SK-N-SH treated with all-trans-retinoic acid at 6 μM for 48 hours (cell line): ENCODE measurements at regions not wholly inside any gene's neighbourhood (a gene's known extent, or its start where the extent isn't known, plus 50 kb on each side); places are given as distances from the start of the nearest gene placed in this dataset.

ENCODE experiments used
- ATAC-seq: fragments of 200-7000 bp; cut with Tn5 transposase; 3 replicates; pipeline ENCODE4 v1.9.1; 2020; ENCODE audit warnings: mild to moderate bottlenecking, moderate library complexity
- ARNTL ChIP-seq: fragments of 450-650 bp; formaldehyde crosslinking; IDR thresholded peaks from 2 replicates; pipeline ENCODE4 v1.5.0; 2020; ENCODE audit warnings: low read depth, mild to moderate bottlenecking, moderate library complexity, borderline replicate concordance
- BACH2 ChIP-seq: fragments of 250-450 bp; sonication (Bioruptor Pico); IDR thresholded peaks from 2 replicates; pipeline ENCODE4 v1.9.0; 2021; ENCODE audit warnings: mild to moderate bottlenecking, borderline replicate concordance
- CREB5 ChIP-seq: fragments of 250-450 bp; sonication (Bioruptor Pico); IDR thresholded peaks from 2 replicates; pipeline ENCODE4 v1.5.1; 2020; ENCODE audit warnings: low read depth, mild to moderate bottlenecking, moderate library complexity
- CSDC2 ChIP-seq: fragments of 250-450 bp; sonication (Bioruptor Pico); IDR thresholded peaks from 2 replicates; pipeline ENCODE4 v1.5.0; 2020; ENCODE audit warnings: mild to moderate bottlenecking, moderate library complexity
- ESRRG ChIP-seq: fragments of 250-450 bp; sonication (Bioruptor Pico); IDR thresholded peaks from 2 replicates; pipeline ENCODE4 v1.6.1; 2021; ENCODE audit warnings: mild to moderate bottlenecking
- GLIS3 ChIP-seq: fragments of 250-450 bp; sonication (Bioruptor Pico); IDR thresholded peaks from 2 replicates; pipeline ENCODE4 v1.5.0; 2020; ENCODE audit warnings: mild to moderate bottlenecking, moderate library complexity
- ISL1 ChIP-seq: fragments of 250-450 bp; sonication (Bioruptor Pico); IDR thresholded peaks from 2 replicates; pipeline ENCODE4 v2.1.2; 2022; ENCODE audit warnings: mild to moderate bottlenecking, moderate library complexity
- PPARA ChIP-seq: fragments of 250-450 bp; sonication (Bioruptor Pico); IDR thresholded peaks from 2 replicates; pipeline ENCODE4 v1.5.0; 2020; ENCODE audit warnings: mild to moderate bottlenecking, borderline replicate concordance
- RARB ChIP-seq: fragments of 250-450 bp; sonication (Bioruptor Pico); IDR thresholded peaks from 2 replicates; pipeline ENCODE4 v1.8.0; 2021; ENCODE audit warnings: mild to moderate bottlenecking, moderate library complexity
- TCF4 ChIP-seq: fragments of 250-450 bp; sonication (Bioruptor Pico); IDR thresholded peaks from 2 replicates; pipeline ENCODE4 v1.8.0; 2021; ENCODE audit warnings: mild to moderate bottlenecking, moderate library complexity, borderline replicate concordance
- TOX ChIP-seq: fragments of 250-450 bp; sonication (Bioruptor Pico); IDR thresholded peaks from 2 replicates; pipeline ENCODE4 v1.8.0; 2021; ENCODE audit warnings: mild to moderate bottlenecking, moderate library complexity, borderline replicate concordance
- ZC3H10 ChIP-seq: fragments of 250-450 bp; sonication (Bioruptor Pico); IDR thresholded peaks from 2 replicates; pipeline ENCODE4 v1.5.1; 2021; ENCODE audit warnings: mild to moderate bottlenecking, moderate library complexity
- ZFP3 ChIP-seq: fragments of 250-450 bp; sonication (Bioruptor Pico); IDR thresholded peaks from 2 replicates; pipeline ENCODE4 v1.5.0; 2020; ENCODE audit warnings: mild to moderate bottlenecking, moderate library complexity
- ZFP30 ChIP-seq: fragments of 450-650 bp; formaldehyde crosslinking; IDR thresholded peaks from 2 replicates; pipeline ENCODE4 v1.5.0; 2022; ENCODE audit warnings: mild to moderate bottlenecking, moderate library complexity
- ZNF565 ChIP-seq: fragments of 450-650 bp; formaldehyde crosslinking; conservative IDR thresholded peaks from 2 replicates; pipeline ENCODE4 v1.5.0; 2020; ENCODE audit warnings: low read depth, mild to moderate bottlenecking, moderate library complexity
- ZNF8 ChIP-seq: fragments of 450-650 bp; formaldehyde crosslinking; IDR thresholded peaks from 2 replicates; pipeline ENCODE4 v1.5.0; 2020; ENCODE audit warnings: mild to moderate bottlenecking, moderate library complexity
- TF ChIP-seq, protein P1 (sequence below): fragments of 250-450 bp; sonication (Bioruptor Pico); IDR thresholded peaks from 2 replicates; pipeline ENCODE4 v1.5.1; 2021; ENCODE audit warnings: mild to moderate bottlenecking, moderate library complexity
- TF ChIP-seq, protein P2 (sequence below): fragments of 250-450 bp; sonication (Bioruptor Pico); IDR thresholded peaks from 2 replicates; pipeline ENCODE4 v1.5.0; 2020; ENCODE audit warnings: mild to moderate bottlenecking, moderate library complexity
- TF ChIP-seq, protein P3 (sequence below): fragments of 250-450 bp; sonication (Bioruptor Pico); IDR thresholded peaks from 2 replicates; pipeline ENCODE4 v1.8.0; 2020; ENCODE audit warnings: mild to moderate bottlenecking, moderate library complexity, borderline replicate concordance
- TF ChIP-seq, protein P4 (sequence below): fragments of 250-450 bp; sonication (Bioruptor Pico); IDR thresholded peaks from 2 replicates; pipeline ENCODE4 v1.8.0; 2021; ENCODE audit warnings: low read depth, mild to moderate bottlenecking, moderate library complexity, borderline replicate concordance

DNA sequence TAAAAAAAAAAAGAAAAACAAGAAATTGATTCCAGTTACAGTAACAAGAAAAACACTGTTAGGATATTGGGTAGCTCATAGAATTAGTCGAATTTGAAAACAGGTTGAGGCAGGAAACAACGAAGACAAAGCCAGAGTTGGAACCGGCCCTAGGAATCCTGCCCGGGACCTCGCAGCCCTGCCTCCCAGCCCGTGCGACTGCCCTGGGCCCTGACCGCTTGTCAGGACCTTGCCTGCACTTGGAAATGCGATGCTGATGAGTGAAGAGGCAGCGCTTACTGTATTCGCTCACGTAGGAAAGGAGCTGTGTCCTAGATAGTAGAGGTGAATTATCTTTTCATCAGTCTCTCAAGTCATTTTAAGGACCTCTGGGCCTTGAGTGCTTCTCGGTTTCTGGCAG lies 611.7 kb upstream of the FAT1 start:
- ATAC-seq: no peak
- TF ChIP-seq RARB (no peak), ARNTL (CRISPR knock-in tag) (no peak), GLIS3 (CRISPR knock-in tag) (no peak), BACH2 (CRISPR knock-in tag) (no peak), ZNF565 (CRISPR knock-in tag) (no peak), ZC3H10 (CRISPR knock-in tag) (no peak), ISL1 (no peak), TCF4 (no peak), ESRRG (CRISPR knock-in tag) (no peak), PPARA (no peak), CSDC2 (no peak), ZFP30 (CRISPR knock-in tag) (no peak), ZNF8 (CRISPR knock-in tag) (no peak), TOX (CRISPR knock-in tag) (no peak)
- TF ChIP-seq, protein P1, sequence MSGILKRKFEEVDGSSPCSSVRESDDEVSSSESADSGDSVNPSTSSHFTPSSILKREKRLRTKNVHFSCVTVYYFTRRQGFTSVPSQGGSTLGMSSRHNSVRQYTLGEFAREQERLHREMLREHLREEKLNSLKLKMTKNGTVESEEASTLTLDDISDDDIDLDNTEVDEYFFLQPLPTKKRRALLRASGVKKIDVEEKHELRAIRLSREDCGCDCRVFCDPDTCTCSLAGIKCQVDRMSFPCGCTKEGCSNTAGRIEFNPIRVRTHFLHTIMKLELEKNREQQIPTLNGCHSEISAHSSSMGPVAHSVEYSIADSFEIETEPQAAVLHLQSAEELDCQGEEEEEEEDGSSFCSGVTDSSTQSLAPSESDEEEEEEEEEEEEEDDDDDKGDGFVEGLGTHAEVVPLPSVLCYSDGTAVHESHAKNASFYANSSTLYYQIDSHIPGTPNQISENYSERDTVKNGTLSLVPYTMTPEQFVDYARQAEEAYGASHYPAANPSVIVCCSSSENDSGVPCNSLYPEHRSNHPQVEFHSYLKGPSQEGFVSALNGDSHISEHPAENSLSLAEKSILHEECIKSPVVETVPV (CRISPR knock-in tag): no peak
- TF ChIP-seq, protein P2, sequence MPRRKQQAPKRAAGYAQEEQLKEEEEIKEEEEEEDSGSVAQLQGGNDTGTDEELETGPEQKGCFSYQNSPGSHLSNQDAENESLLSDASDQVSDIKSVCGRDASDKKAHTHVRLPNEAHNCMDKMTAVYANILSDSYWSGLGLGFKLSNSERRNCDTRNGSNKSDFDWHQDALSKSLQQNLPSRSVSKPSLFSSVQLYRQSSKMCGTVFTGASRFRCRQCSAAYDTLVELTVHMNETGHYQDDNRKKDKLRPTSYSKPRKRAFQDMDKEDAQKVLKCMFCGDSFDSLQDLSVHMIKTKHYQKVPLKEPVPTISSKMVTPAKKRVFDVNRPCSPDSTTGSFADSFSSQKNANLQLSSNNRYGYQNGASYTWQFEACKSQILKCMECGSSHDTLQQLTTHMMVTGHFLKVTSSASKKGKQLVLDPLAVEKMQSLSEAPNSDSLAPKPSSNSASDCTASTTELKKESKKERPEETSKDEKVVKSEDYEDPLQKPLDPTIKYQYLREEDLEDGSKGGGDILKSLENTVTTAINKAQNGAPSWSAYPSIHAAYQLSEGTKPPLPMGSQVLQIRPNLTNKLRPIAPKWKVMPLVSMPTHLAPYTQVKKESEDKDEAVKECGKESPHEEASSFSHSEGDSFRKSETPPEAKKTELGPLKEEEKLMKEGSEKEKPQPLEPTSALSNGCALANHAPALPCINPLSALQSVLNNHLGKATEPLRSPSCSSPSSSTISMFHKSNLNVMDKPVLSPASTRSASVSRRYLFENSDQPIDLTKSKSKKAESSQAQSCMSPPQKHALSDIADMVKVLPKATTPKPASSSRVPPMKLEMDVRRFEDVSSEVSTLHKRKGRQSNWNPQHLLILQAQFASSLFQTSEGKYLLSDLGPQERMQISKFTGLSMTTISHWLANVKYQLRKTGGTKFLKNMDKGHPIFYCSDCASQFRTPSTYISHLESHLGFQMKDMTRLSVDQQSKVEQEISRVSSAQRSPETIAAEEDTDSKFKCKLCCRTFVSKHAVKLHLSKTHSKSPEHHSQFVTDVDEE (CRISPR knock-in tag): no peak
- TF ChIP-seq, protein P3, sequence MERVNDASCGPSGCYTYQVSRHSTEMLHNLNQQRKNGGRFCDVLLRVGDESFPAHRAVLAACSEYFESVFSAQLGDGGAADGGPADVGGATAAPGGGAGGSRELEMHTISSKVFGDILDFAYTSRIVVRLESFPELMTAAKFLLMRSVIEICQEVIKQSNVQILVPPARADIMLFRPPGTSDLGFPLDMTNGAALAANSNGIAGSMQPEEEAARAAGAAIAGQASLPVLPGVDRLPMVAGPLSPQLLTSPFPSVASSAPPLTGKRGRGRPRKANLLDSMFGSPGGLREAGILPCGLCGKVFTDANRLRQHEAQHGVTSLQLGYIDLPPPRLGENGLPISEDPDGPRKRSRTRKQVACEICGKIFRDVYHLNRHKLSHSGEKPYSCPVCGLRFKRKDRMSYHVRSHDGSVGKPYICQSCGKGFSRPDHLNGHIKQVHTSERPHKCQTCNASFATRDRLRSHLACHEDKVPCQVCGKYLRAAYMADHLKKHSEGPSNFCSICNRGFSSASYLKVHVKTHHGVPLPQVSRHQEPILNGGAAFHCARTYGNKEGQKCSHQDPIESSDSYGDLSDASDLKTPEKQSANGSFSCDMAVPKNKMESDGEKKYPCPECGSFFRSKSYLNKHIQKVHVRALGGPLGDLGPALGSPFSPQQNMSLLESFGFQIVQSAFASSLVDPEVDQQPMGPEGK (CRISPR knock-in tag): no peak
- TF ChIP-seq, all 23 proteins: peak for 0

DNA sequence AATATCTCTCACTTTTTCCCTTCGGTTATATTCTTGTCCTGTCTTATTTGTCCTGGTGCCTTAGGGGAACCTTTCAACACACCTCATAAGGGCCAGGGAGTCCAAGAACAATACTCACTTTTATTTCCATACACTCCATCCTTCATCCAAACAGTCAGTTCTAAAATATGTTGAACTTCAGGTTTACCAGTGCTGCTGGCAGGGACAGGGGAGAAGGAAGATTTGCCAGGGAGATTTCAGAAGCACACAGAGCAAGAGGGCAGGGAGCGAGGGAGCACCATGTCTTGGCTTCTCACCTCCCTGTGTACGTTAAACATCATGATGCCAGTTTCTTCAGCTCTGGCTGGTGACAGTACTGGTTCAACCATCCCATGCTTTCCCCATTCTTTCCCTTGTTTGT lies 631.1 kb upstream of the FAT1 start:
- TF ChIP-seq ZFP3 (CRISPR knock-in tag) (no peak), ISL1 (no peak), ARNTL (CRISPR knock-in tag) (no peak), TCF4 (no peak), CREB5 (CRISPR knock-in tag) (no peak), ZNF8 (CRISPR knock-in tag) (no peak), RARB (no peak), ZNF565 (CRISPR knock-in tag) (no peak), PPARA (no peak), ESRRG (CRISPR knock-in tag) (no peak)
- TF ChIP-seq, protein P1 (CRISPR knock-in tag): no peak
- no peak for ATAC-seq

- no peak for ATAC-seq
Observed at GRCh38 chr4:187357045-187357643, 633.5 kb upstream of the FAT1 start.

DNA sequence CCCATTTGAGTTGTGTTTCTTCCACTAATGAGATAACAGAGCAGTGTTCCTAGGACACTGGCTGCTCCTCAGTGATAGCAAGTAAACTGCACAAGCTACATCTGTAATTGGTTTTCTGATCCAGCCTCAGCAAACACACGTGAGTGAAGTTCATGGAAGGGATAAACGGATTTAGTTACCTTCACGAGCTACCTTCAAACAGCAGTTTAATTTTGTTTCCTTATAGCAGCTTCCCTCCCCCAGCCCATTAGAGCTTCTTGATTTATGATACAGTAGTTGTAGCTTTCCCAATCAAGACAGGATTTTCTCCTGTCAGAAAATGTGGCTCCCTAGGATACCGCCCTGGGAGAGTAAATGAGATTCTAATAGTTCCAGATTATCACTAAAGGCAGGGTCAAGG lies 634.2 kb upstream of the FAT1 start:
- TF ChIP-seq BACH2 (CRISPR knock-in tag) (no peak), PPARA (no peak), ZNF8 (CRISPR knock-in tag) (no peak)
- TF ChIP-seq, protein P4, sequence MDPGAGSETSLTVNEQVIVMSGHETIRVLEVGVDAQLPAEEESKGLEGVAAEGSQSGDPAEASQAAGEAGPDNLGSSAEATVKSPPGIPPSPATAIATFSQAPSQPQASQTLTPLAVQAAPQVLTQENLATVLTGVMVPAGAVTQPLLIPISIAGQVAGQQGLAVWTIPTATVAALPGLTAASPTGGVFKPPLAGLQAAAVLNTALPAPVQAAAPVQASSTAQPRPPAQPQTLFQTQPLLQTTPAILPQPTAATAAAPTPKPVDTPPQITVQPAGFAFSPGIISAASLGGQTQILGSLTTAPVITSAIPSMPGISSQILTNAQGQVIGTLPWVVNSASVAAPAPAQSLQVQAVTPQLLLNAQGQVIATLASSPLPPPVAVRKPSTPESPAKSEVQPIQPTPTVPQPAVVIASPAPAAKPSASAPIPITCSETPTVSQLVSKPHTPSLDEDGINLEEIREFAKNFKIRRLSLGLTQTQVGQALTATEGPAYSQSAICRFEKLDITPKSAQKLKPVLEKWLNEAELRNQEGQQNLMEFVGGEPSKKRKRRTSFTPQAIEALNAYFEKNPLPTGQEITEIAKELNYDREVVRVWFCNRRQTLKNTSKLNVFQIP (CRISPR knock-in tag): no peak
- ATAC-seq: no peak

More at GRCh38 chr4:187357045-187357643, 633.5 kb upstream of the FAT1 start:
- TF ChIP-seq ZNF8 (CRISPR knock-in tag): no peak
